H9 (cell line): ENCODE measurements at regions not wholly inside any gene's neighbourhood (a gene's known extent, or its start where the extent isn't known, plus 50 kb on each side); places are given as distances from the start of the nearest gene placed in this dataset.

Experiments
- DNase-seq: peaks from one replicate; pipeline ENCODE4 v3.0.0-alpha.2; 2017
- H2AFZ ChIP-seq: one replicate; pipeline ENCODE4 v1.6.1; 2013; ENCODE audit warnings: mild to moderate bottlenecking, low read length, control low read depth, moderate library complexity
- H2AK5ac ChIP-seq: 2 replicates; pipeline ENCODE4 v1.6.1; 2013; ENCODE audit warnings: low read length, control low read depth, mixed read lengths; ENCODE audit not compliant: insufficient read length
- H2BK120ac ChIP-seq: one replicate; pipeline ENCODE4 v1.6.1; 2013; ENCODE audit warnings: low read depth, mild to moderate bottlenecking, low read length, control low read depth, inconsistent platforms; ENCODE audit not compliant: poor library complexity, severe bottlenecking
- H2BK12ac ChIP-seq: 2 replicates; pipeline ENCODE4 v1.6.1; 2013; ENCODE audit warnings: low read length, control low read depth, mixed read lengths, low read depth; ENCODE audit not compliant: insufficient read length
- H2BK15ac ChIP-seq: 2 replicates; pipeline ENCODE4 v1.6.1; 2013; ENCODE audit warnings: low read depth, low read length, control low read depth
- H2BK20ac ChIP-seq: one replicate; pipeline ENCODE4 v1.6.1; 2013; ENCODE audit warnings: low read depth, mild to moderate bottlenecking, low read length, control low read depth, inconsistent platforms; ENCODE audit not compliant: poor library complexity, severe bottlenecking
- H2BK5ac ChIP-seq: 2 replicates; pipeline ENCODE4 v1.6.1; 2013; ENCODE audit warnings: low read length, control low read depth, mixed read lengths; ENCODE audit not compliant: insufficient read length
- H3K14ac ChIP-seq: 2 replicates; pipeline ENCODE4 v1.6.1; 2013; ENCODE audit warnings: low read length, control low read depth; ENCODE audit not compliant: insufficient read depth
- H3K18ac ChIP-seq: 2 replicates; pipeline ENCODE4 v1.6.1; 2013; ENCODE audit warnings: low read depth, mild to moderate bottlenecking, mixed read lengths, low read length, control low read depth; ENCODE audit not compliant: insufficient read length
- H3K23ac ChIP-seq: 2 replicates; pipeline ENCODE4 v1.6.1; 2013; ENCODE audit warnings: low read length, control low read depth, mixed read lengths, low read depth; ENCODE audit not compliant: insufficient read length
- H3K23me2 ChIP-seq: 2 replicates; pipeline ENCODE4 v1.6.1; 2013; ENCODE audit warnings: low read depth, mild to moderate bottlenecking, mixed read lengths, low read length, control low read depth; ENCODE audit not compliant: insufficient read length, poor library complexity, severe bottlenecking
- H3K27ac ChIP-seq: 2 replicates; pipeline ENCODE4 v1.5.1; 2013; ENCODE audit warnings: low read length, control low read depth, mixed read lengths, low read depth; ENCODE audit not compliant: insufficient read length
- H3K27me3 ChIP-seq: 2 replicates; pipeline ENCODE4 v1.6.1; 2013; ENCODE audit warnings: low read length, control low read depth, inconsistent platforms; ENCODE audit not compliant: insufficient read depth
- H3K4ac ChIP-seq: 2 replicates; pipeline ENCODE4 v1.6.1; 2013; ENCODE audit warnings: low read depth, mild to moderate bottlenecking, control low read depth, inconsistent platforms, low read length, moderate library complexity
- H3K4me1 ChIP-seq: 2 replicates; pipeline ENCODE4 v1.6.1; 2013; ENCODE audit warnings: low read length, control low read depth, inconsistent platforms; ENCODE audit not compliant: insufficient read depth
- H3K4me2 ChIP-seq: 2 replicates; pipeline ENCODE4 v1.6.1; 2013; ENCODE audit warnings: low read length, control low read depth, mixed read lengths; ENCODE audit not compliant: insufficient read length, insufficient read depth
- H3K56ac ChIP-seq: 2 replicates; pipeline ENCODE4 v1.6.1; 2013; ENCODE audit warnings: low read depth, mild to moderate bottlenecking, mixed read lengths, low read length, control low read depth; ENCODE audit not compliant: insufficient read length
- H3K79me1 ChIP-seq: 2 replicates; pipeline ENCODE4 v1.6.1; 2013; ENCODE audit warnings: low read depth, mild to moderate bottlenecking, moderate library complexity, low read length, control low read depth, inconsistent platforms; ENCODE audit not compliant: insufficient read depth, poor library complexity, severe bottlenecking
- H3K79me2 ChIP-seq: 2 replicates; pipeline ENCODE4 v1.6.1; 2013; ENCODE audit warnings: low read length, control low read depth, inconsistent platforms; ENCODE audit not compliant: insufficient read depth
- H3K9ac ChIP-seq: 2 replicates; pipeline ENCODE4 v1.6.1; 2013; ENCODE audit warnings: low read length, control low read depth, mixed read lengths; ENCODE audit not compliant: insufficient read length; ENCODE audit errors: extremely low read depth
- H3K9me3 ChIP-seq: one replicate; pipeline ENCODE4 v1.6.1; 2013; ENCODE audit warnings: low read depth, low read length, inconsistent platforms; ENCODE audit not compliant: control insufficient read depth
- H3T11ph ChIP-seq: one replicate; pipeline ENCODE4 v1.6.1; 2013; ENCODE audit warnings: mild to moderate bottlenecking, low read length, control low read depth, inconsistent platforms
- H4K20me1 ChIP-seq: one replicate; pipeline ENCODE4 v1.6.1; 2013; ENCODE audit not compliant: control insufficient read depth, insufficient read length, insufficient read depth
- H4K5ac ChIP-seq: 2 replicates; pipeline ENCODE4 v1.6.1; 2013; ENCODE audit warnings: low read depth, mild to moderate bottlenecking, mixed read lengths, low read length, control low read depth; ENCODE audit not compliant: insufficient read length
- H4K8ac ChIP-seq: replicated peaks from 2 replicates; pipeline ENCODE4 v1.6.1; 2013; ENCODE audit warnings: low read length, control low read depth, mixed read lengths, low read depth; ENCODE audit not compliant: insufficient read length
- H4K91ac ChIP-seq: 2 replicates; pipeline ENCODE4 v1.6.1; 2013; ENCODE audit warnings: low read depth, mild to moderate bottlenecking, moderate library complexity, mixed read lengths, low read length, control low read depth; ENCODE audit not compliant: insufficient read length
- H3K27ac Mint-ChIP-seq, 3 experiments: 2 replicates in 2 of 3; 3 replicates in 1 of 3; pipeline ENCODE4 v1.8.0; 2020 to 2021; ENCODE audit warnings: mixed read lengths in 3 of 3, mild to moderate bottlenecking in 1 of 3, moderate library complexity in 1 of 3
- H3K27me3 Mint-ChIP-seq: 2 replicates; pipeline ENCODE4 v1.8.0; 2021; ENCODE audit warnings: low read depth, mild to moderate bottlenecking, moderate library complexity, mixed read lengths
- H3K36me3 Mint-ChIP-seq, 3 experiments: 2 replicates in 2 of 3; 3 replicates in 1 of 3; pipeline ENCODE4 v1.8.0; 2020 to 2021; ENCODE audit warnings: low read depth in 3 of 3, mixed read lengths in 3 of 3; ENCODE audit not compliant: insufficient read depth in 1 of 3
- H3K4me1 Mint-ChIP-seq, 2 experiments: 2 replicates each; pipeline ENCODE4 v1.8.0; 2020; ENCODE audit warnings: mixed read lengths in 2 of 2
- H3K4me3 Mint-ChIP-seq, 2 experiments: 2 replicates in 1 of 2; 3 replicates in 1 of 2; pipeline ENCODE4 v1.8.0; 2020 to 2021; ENCODE audit warnings: mild to moderate bottlenecking in 2 of 2, mixed read lengths in 2 of 2, moderate library complexity in 1 of 2
- H3K9me3 Mint-ChIP-seq, 2 experiments: 2 replicates in 1 of 2; 3 replicates in 1 of 2; pipeline ENCODE4 v1.8.0; 2020; ENCODE audit warnings: mild to moderate bottlenecking in 2 of 2, mixed read lengths in 2 of 2, moderate library complexity in 1 of 2
- WGBS: extraction: QIAGEN DNeasy Blood & Tissue Kit; methylation state at CpG from one replicate; pipeline ENCODE4 v1.1.7; 2013; ENCODE audit warnings: missing lambda C conversion rate, low lambda C conversion rate, mixed read lengths; ENCODE audit not compliant: insufficient read length; ENCODE audit errors: extremely low coverage; 5-methylcytosine and 5-hydroxymethylcytosine counted together
- TF ChIP-seq, protein P1 (sequence below): fragments of 200-600 bp; sonication (generic); conservative IDR thresholded peaks from 3 replicates; pipeline ENCODE4 v1.8.0; 2021; ENCODE audit warnings: antibody characterized with exemption, mild to moderate bottlenecking

- no peak for DNase-seq
- no peaks in the 10 kb centered on the region for H3K79me2 ChIP-seq
- H3K4ac ChIP-seq = no peak overlapping the region
- Mint-ChIP-seq H3K36me3 (peaks cover 0 to 7% (median 3%) of the 10 kb centered on the region in 3 experiments; a peak in 4 of 7 replicates), H3K27ac (no peak overlapping the region), H3K4me3 (no peak overlapping the region), H3K27me3 (no peaks in the 10 kb centered on the region), H3K9me3 (peaks cover 2 to 19% of the 10 kb centered on the region in 2 experiments), H3K4me1 (no peaks in the 10 kb centered on the region)
- no peak overlapping the region for H3K4me2 ChIP-seq
- TF ChIP-seq, protein P1, sequence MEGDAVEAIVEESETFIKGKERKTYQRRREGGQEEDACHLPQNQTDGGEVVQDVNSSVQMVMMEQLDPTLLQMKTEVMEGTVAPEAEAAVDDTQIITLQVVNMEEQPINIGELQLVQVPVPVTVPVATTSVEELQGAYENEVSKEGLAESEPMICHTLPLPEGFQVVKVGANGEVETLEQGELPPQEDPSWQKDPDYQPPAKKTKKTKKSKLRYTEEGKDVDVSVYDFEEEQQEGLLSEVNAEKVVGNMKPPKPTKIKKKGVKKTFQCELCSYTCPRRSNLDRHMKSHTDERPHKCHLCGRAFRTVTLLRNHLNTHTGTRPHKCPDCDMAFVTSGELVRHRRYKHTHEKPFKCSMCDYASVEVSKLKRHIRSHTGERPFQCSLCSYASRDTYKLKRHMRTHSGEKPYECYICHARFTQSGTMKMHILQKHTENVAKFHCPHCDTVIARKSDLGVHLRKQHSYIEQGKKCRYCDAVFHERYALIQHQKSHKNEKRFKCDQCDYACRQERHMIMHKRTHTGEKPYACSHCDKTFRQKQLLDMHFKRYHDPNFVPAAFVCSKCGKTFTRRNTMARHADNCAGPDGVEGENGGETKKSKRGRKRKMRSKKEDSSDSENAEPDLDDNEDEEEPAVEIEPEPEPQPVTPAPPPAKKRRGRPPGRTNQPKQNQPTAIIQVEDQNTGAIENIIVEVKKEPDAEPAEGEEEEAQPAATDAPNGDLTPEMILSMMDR = no peak
- no peaks in the 10 kb centered on the region for H3K9me3 ChIP-seq
- H2BK120ac ChIP-seq = no peak overlapping the region
- no peak overlapping the region for H2AFZ ChIP-seq
- H3K27ac ChIP-seq = no peak overlapping the region
- H3T11ph ChIP-seq = no peak overlapping the region
- H3K18ac ChIP-seq = no peak overlapping the region
- H3K23ac ChIP-seq = no peak overlapping the region
- H2BK20ac ChIP-seq = no peak overlapping the region
- H3K14ac ChIP-seq = no peak overlapping the region
- no peaks in the 10 kb centered on the region for H4K20me1 ChIP-seq
- no peak overlapping the region for H4K8ac ChIP-seq
- no peak overlapping the region for H3K56ac ChIP-seq
- H3K79me1 ChIP-seq = no peaks in the 10 kb centered on the region
- H2AK5ac ChIP-seq = no peak overlapping the region
- no peak overlapping the region for H2BK12ac ChIP-seq
- H2BK15ac ChIP-seq = no peak overlapping the region
- no peak overlapping the region for H3K9ac ChIP-seq
- no CpG with 5 or more reads among the region's 1 CpG for WGBS
- no peaks in the 10 kb centered on the region for H3K27me3 ChIP-seq
- H4K91ac ChIP-seq = no peak overlapping the region
- no peak overlapping the region for H2BK5ac ChIP-seq
- H3K23me2 ChIP-seq = no peaks in the 10 kb centered on the region
- no peak overlapping the region for H4K5ac ChIP-seq
- no peaks in the 10 kb centered on the region for H3K4me1 ChIP-seq
Measured at GRCh38 chr12:30361145-30361544, 334.5 kb downstream of the IPO8 start.
